ENCODE measurements at regions not wholly inside any gene's neighbourhood (a gene's known extent, or its start where the extent isn't known, plus 50 kb on each side); places are given as distances from the start of the nearest gene placed in this dataset.
"Not testable (repeated sequence)": the region's sequence is repeated elsewhere in the genome, so short reads cannot be mapped to it uniquely, and the experiment has no call there.

GRCh38 chr6:140226637-140227036 is 852.2 kb upstream of the CITED2 start:
- DNase-seq (ENCODE audit: low spot score), result no peak

GRCh38 chr6:140225701-140226436 is 851.4 kb upstream of the CITED2 start:
- DNase-seq (ENCODE audit: low spot score), result no peak

GRCh38 chr6:140217283-140217682 is 842.8 kb upstream of the CITED2 start:
- no peak for DNase-seq (ENCODE audit: low spot score)

- DNase-seq (ENCODE audit: low spot score), result no peak
Observed at GRCh38 chr6:140209775-140210174, 835.3 kb upstream of the CITED2 start.

- DNase-seq (ENCODE audit: low spot score), result no peak
Observed at GRCh38 chr6:140208286-140208685, 833.8 kb upstream of the CITED2 start.

GRCh38 chr6:140205795-140206593 is 831.5 kb upstream of the CITED2 start:
- no peak for DNase-seq (ENCODE audit: low spot score)

GRCh38 chr6:140204154-140204553 is 829.7 kb upstream of the CITED2 start:
- DNase-seq (ENCODE audit: low spot score), result no peak

GRCh38 chr6:140203661-140204147 is 829.3 kb upstream of the CITED2 start:
- DNase-seq (ENCODE audit: low spot score), result no peak

- no peak for DNase-seq (ENCODE audit: low spot score)
Observed at GRCh38 chr6:140202964-140203515, 828.6 kb upstream of the CITED2 start.

- DNase-seq (ENCODE audit: low spot score), result no peak
Observed at GRCh38 chr6:140201787-140202458, 827.5 kb upstream of the CITED2 start.

GRCh38 chr6:140193269-140193668 is 818.8 kb upstream of the CITED2 start:
- DNase-seq (ENCODE audit: low spot score), result no peak

- no peak for DNase-seq (ENCODE audit: low spot score)
Observed at GRCh38 chr6:140192018-140192417, 817.6 kb upstream of the CITED2 start.

- not testable (repeated sequence) for DNase-seq (ENCODE audit: low spot score)
Observed at GRCh38 chr6:140189263-140189662, 814.8 kb upstream of the CITED2 start.

GRCh38 chr6:140185991-140186390 is 811.5 kb upstream of the CITED2 start:
- DNase-seq (ENCODE audit: low spot score), result no peak

GRCh38 chr6:140183881-140184280 is 809.4 kb upstream of the CITED2 start:
- no peak for DNase-seq (ENCODE audit: low spot score)

GRCh38 chr6:140182821-140183220 is 808.4 kb upstream of the CITED2 start:
- no peak for DNase-seq (ENCODE audit: low spot score)

- no peak for DNase-seq (ENCODE audit: low spot score)
Observed at GRCh38 chr6:140181876-140182275, 807.4 kb upstream of the CITED2 start.

- no peak for DNase-seq (ENCODE audit: low spot score)
Observed at GRCh38 chr6:140180306-140180705, 805.9 kb upstream of the CITED2 start.

GRCh38 chr6:140178935-140179334 is 804.5 kb upstream of the CITED2 start:
- no peak for DNase-seq (ENCODE audit: low spot score)

GRCh38 chr6:140178520-140178919 is 804.1 kb upstream of the CITED2 start:
- no peak for DNase-seq (ENCODE audit: low spot score)

- no peak for DNase-seq (ENCODE audit: low spot score)
Observed at GRCh38 chr6:140176306-140176705, 801.9 kb upstream of the CITED2 start.

- DNase-seq (ENCODE audit: low spot score), result no peak
Observed at GRCh38 chr6:140175486-140175885, 801.0 kb upstream of the CITED2 start.
